DND-41 (cell line): ENCODE measurements at regions not wholly inside any gene's neighbourhood (a gene's known extent, or its start where the extent isn't known, plus 50 kb on each side); places are given as distances from the start of the nearest gene placed in this dataset.

ENCODE experiments used
- EZH2 ChIP-seq: IDR thresholded peaks from 3 replicates; pipeline ENCODE4 v1.6.1; 2012; ENCODE audit warnings: borderline replicate concordance, low read depth, mild to moderate bottlenecking, moderate library complexity, low read length, inconsistent platforms; ENCODE audit not compliant: severe bottlenecking
- TF ChIP-seq, protein P1 (sequence below): IDR thresholded peaks from 2 replicates; pipeline ENCODE4 v1.5.1; 2012; ENCODE audit warnings: borderline replicate concordance, low read length, moderate library complexity, mild to moderate bottlenecking; ENCODE audit not compliant: poor library complexity, severe bottlenecking; ENCODE audit errors: extremely low read depth

DNA sequence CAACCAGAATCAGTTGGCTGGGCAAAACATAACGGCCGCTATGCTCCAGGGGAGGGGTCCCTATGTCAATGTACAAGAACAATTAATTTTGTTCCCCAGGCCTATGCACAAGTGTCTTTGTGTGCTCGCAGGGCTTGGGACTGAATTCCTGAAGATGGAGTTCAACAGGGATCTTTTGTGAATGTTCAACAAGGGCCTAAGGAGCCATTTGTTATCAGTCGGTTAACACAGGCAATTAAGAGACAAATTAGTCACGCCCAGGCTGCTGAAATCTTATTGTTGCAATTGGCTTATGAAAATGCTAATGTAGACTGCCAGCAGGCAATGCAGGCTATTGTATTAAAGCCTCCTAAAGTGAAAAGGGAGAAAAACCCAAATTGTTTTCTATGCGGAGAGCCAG lies 117.5 kb downstream of the ZNF429 start:
- TF ChIP-seq, protein P1, sequence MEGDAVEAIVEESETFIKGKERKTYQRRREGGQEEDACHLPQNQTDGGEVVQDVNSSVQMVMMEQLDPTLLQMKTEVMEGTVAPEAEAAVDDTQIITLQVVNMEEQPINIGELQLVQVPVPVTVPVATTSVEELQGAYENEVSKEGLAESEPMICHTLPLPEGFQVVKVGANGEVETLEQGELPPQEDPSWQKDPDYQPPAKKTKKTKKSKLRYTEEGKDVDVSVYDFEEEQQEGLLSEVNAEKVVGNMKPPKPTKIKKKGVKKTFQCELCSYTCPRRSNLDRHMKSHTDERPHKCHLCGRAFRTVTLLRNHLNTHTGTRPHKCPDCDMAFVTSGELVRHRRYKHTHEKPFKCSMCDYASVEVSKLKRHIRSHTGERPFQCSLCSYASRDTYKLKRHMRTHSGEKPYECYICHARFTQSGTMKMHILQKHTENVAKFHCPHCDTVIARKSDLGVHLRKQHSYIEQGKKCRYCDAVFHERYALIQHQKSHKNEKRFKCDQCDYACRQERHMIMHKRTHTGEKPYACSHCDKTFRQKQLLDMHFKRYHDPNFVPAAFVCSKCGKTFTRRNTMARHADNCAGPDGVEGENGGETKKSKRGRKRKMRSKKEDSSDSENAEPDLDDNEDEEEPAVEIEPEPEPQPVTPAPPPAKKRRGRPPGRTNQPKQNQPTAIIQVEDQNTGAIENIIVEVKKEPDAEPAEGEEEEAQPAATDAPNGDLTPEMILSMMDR, result no peak
- TF ChIP-seq EZH2, result no peak
